ENCODE measurements at regions not wholly inside any gene's neighbourhood (a gene's known extent, or its start where the extent isn't known, plus 50 kb on each side); places are given as distances from the start of the nearest gene placed in this dataset.

DNA sequence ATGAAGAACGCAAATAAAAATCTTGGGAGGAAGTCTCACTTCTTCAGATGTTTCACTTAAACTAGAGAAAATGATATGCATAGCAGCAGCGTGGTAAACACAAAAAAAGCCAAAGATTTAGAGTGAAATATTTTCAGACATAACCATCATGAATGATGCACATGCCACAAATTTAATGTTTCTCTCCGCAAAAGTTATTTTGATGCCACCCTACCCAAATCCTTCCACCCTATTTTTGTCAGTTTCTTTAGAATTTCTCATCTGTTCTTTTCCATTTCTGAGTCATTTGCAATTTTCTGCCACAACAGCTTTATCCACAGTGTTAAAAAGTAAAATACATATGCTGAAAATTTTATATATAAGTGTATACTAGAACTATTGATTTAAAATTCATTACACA is 1663.7 kb upstream of the ADGRL3 start:
- Histone ChIP-seq H3K27ac (ENCODE audit: insufficient read depth, low read depth, low read length) (no peak overlapping the region), H3K27me3 (ENCODE audit: control insufficient read depth in 2 of 2, insufficient read depth in 2 of 2, low read length in 2 of 2) (no peaks in the 10 kb centered on the region), H3K4me3 (replicated peaks in 1 of 3; ENCODE audit: insufficient read depth in 1 of 3, low read depth in 1 of 3, low read length in 3 of 3) (no peak overlapping the region), H2AFZ (ENCODE audit: low read depth, low read length) (no peak overlapping the region), H3K9me3 (replicated peaks; ENCODE audit: control insufficient read depth, insufficient read depth, low read length) (no peaks in the 10 kb centered on the region), H3K9ac (replicated peaks; ENCODE audit: extremely low read depth, insufficient read depth, low read length) (no peak overlapping the region), H3K4me2 (ENCODE audit: insufficient read depth, low read length) (no peak overlapping the region), H3K9me1 (replicated peaks; ENCODE audit: control insufficient read depth, extremely low read depth, insufficient read depth, low read length) (no peaks in the 10 kb centered on the region), H3K36me3 (ENCODE audit: control insufficient read depth in 2 of 2, extremely low read depth in 1 of 2, insufficient read depth in 2 of 2, low read length in 2 of 2) (no peaks in the 10 kb centered on the region), H3K79me2 (ENCODE audit: control insufficient read depth, insufficient read depth, low read length) (no peaks in the 10 kb centered on the region), H3K4me1 (ENCODE audit: control insufficient read depth, extremely low read depth, insufficient read depth, low read length) (no peaks in the 10 kb centered on the region), H4K20me1 (replicated peaks; ENCODE audit: control insufficient read depth, extremely low read depth, insufficient read depth, low read length) (no peaks in the 10 kb centered on the region)
- TF ChIP-seq JUN (IDR thresholded peaks at IDR 0.05; ENCODE audit: borderline replicate concordance, insufficient read depth, insufficient read length, low read depth) (no peak), POLR2AphosphoS5 (IDR thresholded peaks at IDR 0.05; ENCODE audit: insufficient read depth, low read depth, low read length) (no peak), MYC (IDR thresholded peaks at IDR 0.05; ENCODE audit: low read depth, low read length) (no peak), EZH2 (IDR thresholded peaks at IDR 0.05; ENCODE audit: borderline replicate concordance, low read depth, low read length, severe bottlenecking) (no peak), POLR2A (IDR thresholded peaks at IDR 0.05; ENCODE audit: low read depth, low read length) (no peak), FOS (IDR thresholded peaks at IDR 0.05; ENCODE audit: borderline replicate concordance, insufficient read depth, low read length) (no peak), CTCF (IDR thresholded peaks at IDR 0.05; ENCODE audit: extremely low read depth in 1 of 2, insufficient read depth in 1 of 2, low read depth in 1 of 2, low read length in 2 of 2) (no peak), MAX (IDR thresholded peaks at IDR 0.05; ENCODE audit: insufficient read depth, insufficient read length) (no peak), GATA2 (IDR thresholded peaks at IDR 0.05; ENCODE audit: insufficient read depth, insufficient read length, low read depth, low read length) (no peak)
- no peak for DNase-seq (ENCODE audit: low read depth, low spot score)
- ChIA-PET CTCF (no interaction called here), POLR2A (no interaction called here)
- no TSS peak for BruUV-seq (replicated peaks)
- intact Hi-C loops (cut with micrococcal nuclease) (no loop called here), dilution Hi-C loops (cut with MboI; ENCODE audit: extremely low pct_ligation_motif_present, low sequenced_read_pairs) (no loop called here)
- no peak for FAIRE-seq
